Neuron (in vitro differentiated cells): ENCODE measurements at regions not wholly inside any gene's neighbourhood (a gene's known extent, or its start where the extent isn't known, plus 50 kb on each side); places are given as distances from the start of the nearest gene placed in this dataset.
A peak's percentile ranks its signal among the peaks of the same experiment; 100 is the strongest.

ENCODE experiments used
- H2AFZ ChIP-seq: one replicate; pipeline ENCODE4 v1.6.1; 2013; ENCODE audit warnings: low read depth, mild to moderate bottlenecking, inconsistent platforms, low read length, moderate library complexity
- H3K27me3 ChIP-seq: one replicate; pipeline ENCODE4 v1.6.1; 2013; ENCODE audit warnings: low read length; ENCODE audit not compliant: insufficient read depth
- H3K36me3 ChIP-seq: one replicate; pipeline ENCODE4 v1.6.1; 2013; ENCODE audit warnings: low read length; ENCODE audit not compliant: insufficient read depth
- H3K4me1 ChIP-seq: one replicate; pipeline ENCODE4 v1.6.1; 2013; ENCODE audit warnings: low read length; ENCODE audit not compliant: insufficient read depth
- H3K4me3 ChIP-seq: 2 replicates; pipeline ENCODE4 v1.5.1; 2013; ENCODE audit warnings: mild to moderate bottlenecking, low read length, moderate library complexity
- H3K9me3 ChIP-seq: one replicate; pipeline ENCODE4 v1.6.1; 2013; ENCODE audit warnings: low read length

DNA sequence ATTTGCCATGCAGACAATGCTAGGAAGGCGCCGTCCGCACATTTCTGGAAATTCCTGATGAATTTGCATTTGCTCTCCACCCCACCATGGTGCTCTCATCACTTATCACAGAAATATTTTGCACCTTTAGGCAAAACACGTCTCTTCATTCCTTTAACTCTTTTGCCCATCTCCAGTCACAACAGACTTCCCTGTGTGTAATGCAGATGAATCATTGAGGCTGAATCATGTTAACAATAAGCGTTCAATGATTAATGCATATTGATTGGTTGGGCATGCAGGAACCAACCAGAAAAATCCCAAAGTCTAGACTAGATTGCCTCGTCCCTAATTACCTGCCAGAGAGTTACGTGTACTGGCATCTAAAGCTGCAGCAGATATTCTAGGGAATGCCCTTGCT, 80.0 kb upstream of the ATXN1 start:
- H3K36me3 ChIP-seq = no peaks in the 10 kb centered on the region
- H3K4me1 ChIP-seq = peaks cover 10% of the 10 kb centered on the region
- no peak overlapping the region for H3K4me3 ChIP-seq
- H3K27me3 ChIP-seq = no peaks in the 10 kb centered on the region
- H3K9me3 ChIP-seq = no peaks in the 10 kb centered on the region
- no peak overlapping the region for H2AFZ ChIP-seq

DNA sequence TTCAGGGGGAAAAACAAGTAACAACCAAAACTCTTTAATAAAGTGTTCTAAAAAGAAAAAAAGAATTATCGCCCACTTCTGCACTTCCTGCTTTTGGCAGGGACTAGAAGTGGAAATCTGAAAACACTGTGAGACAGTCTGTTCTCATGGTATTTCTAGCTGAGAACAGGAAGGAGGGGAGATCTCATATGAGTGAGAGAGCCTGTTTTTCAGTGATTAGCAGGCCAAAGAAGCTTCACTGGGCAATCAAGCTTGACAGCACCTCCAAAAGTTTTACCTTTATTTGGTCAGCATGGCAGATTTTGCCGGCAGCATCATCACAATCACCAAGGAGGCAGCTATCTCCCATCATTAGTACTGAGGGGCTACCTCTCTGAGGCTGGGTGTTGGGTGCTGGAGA, 79.5 kb upstream of the ATXN1 start:
- H3K4me3 ChIP-seq = no peak overlapping the region
- H2AFZ ChIP-seq = no peak overlapping the region
- H3K27me3 ChIP-seq = no peaks in the 10 kb centered on the region
- H3K4me1 ChIP-seq = peaks cover 16% of the 10 kb centered on the region
- no peaks in the 10 kb centered on the region for H3K9me3 ChIP-seq
- no peaks in the 10 kb centered on the region for H3K36me3 ChIP-seq

DNA sequence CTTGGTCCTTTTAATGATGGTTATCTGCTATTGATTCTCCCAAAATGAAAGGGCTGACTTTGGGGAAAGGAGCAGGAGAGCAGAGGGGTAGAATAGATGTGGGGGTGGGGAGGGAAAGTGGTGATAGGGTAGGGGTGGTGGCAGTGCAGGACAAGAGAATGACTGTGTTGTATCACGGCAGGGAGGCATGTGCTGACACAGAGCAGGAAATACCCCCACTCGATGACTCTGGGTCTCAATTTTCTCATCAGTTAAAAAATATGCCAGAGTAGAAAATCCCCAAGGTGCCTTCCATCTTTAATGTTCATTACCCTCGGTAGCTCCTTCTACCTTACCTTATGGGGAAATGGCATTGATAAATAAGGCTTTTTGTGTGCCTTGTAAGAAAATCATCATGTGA, 79.0 kb upstream of the ATXN1 start:
- Histone ChIP-seq H3K9me3 (no peaks in the 10 kb centered on the region), H3K4me3 (no peak overlapping the region), H3K4me1 (peaks cover 16% of the 10 kb centered on the region), H2AFZ (no peak overlapping the region), H3K27me3 (no peaks in the 10 kb centered on the region), H3K36me3 (no peaks in the 10 kb centered on the region)

DNA sequence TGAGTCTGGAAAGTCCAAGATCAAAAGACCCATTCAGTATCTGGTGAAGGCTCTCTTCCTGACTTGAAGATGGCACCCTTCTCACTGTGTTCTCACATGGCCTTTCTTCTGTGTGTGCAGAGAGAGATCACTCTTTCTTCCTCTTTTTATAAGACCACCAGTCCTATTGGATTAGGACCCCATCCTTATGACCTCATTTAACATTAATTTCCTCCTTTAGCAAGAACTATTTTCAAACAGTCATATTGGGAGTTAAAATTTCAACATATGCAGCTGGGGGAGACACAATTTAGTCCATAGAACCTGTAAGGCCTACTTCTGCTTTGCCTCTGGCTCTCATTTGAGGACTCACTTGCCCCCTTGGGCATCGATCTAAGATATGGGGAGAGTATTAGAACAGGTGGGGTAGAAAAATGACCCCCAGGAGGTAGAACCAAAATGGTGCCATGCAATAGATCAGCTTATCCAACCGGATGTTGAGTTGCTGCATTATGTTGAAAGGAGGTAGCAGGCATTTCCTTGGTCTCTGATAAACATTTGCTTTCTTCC, 78.4 kb upstream of the ATXN1 start:
- Histone ChIP-seq H2AFZ (no peak overlapping the region), H3K4me3 (no peak overlapping the region), H3K9me3 (no peaks in the 10 kb centered on the region), H3K36me3 (no peaks in the 10 kb centered on the region), H3K27me3 (no peaks in the 10 kb centered on the region), H3K4me1 (peaks cover 16% of the 10 kb centered on the region)

DNA sequence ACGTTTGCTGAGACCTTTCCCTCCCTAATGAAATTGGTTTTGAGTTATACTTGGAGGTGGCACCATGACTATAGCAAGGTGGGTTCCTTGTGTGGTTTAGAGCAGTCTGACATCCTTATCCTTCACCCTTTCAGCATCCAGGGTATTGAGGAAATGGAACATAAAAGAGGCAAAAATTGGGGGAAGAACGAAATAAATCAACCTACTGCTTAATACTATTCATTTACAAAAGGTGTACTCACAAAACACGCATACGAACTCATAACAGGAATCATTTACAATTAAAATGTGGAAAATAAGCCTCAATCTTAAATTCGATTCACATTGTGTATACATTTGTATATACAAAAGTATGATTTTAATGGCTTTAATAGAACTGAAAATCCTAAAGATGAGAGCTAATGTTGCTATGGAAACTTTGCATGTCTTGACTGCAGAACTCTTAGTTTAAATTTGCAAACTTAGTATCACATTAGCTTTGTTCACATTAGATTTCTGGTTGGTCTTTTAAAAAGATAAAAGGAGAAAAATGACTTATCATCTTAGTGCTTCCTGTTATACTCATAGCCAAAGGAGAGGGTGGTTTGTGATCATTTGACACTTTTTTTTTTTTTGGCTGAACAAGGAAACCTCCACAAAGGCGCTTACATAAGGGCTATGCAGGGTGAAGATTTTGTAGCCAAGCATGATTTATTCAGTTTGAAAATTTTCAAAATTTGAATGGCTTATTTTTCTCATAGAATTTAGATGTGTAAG, 76.1 kb upstream of the ATXN1 start:
- no peaks in the 10 kb centered on the region for H3K9me3 ChIP-seq
- H3K4me1 ChIP-seq = peaks cover 16% of the 10 kb centered on the region
- H3K4me3 ChIP-seq = no peak overlapping the region
- no peaks in the 10 kb centered on the region for H3K27me3 ChIP-seq
- no peak overlapping the region for H2AFZ ChIP-seq
- H3K36me3 ChIP-seq = no peaks in the 10 kb centered on the region

DNA sequence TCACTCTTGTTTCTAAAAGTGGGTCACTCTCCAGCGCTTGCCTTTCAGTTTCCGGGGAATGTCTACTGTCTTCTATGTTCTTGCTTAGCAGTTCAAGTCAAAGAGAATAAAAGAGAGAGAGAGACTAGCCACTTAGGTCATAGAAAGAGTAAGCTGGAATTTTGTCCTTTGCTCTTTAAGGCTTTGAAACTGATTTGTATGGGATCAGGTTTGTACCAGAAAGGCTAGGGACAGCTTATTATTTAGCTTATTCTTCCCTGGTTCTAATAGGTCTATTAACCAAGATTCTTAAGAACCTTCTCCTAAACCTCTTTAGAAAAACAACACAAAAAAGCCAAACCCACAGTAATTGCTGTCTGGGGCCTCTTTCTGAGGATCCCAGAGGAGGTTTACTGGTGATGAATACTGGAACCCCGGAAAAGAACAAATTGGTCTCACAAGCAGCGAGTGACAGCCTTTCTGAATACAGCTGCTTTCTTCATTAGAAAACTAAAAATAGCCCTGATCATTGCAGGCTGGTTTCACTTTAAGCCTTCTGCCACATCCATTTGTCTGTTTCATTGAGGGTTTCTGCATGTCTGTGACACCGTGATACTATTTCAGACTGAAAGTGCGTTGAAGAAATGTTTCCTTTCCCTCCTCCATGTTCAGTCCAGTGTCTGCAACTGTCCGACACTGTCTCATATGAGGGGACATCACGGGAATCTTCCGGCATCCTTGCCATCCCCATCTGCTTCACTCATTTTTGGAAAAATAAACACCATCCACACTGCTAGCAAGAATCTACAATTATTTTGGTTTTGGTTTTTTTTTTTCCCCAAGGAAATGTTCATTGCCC, 75.1 kb upstream of the ATXN1 start:
- H3K4me3 ChIP-seq = no peak overlapping the region
- no peaks in the 10 kb centered on the region for H3K9me3 ChIP-seq
- no peaks in the 10 kb centered on the region for H3K27me3 ChIP-seq
- no peaks in the 10 kb centered on the region for H3K36me3 ChIP-seq
- H2AFZ ChIP-seq = peak overlapping the region; percentile 64
- H3K4me1 ChIP-seq = peaks cover 16% of the 10 kb centered on the region

DNA sequence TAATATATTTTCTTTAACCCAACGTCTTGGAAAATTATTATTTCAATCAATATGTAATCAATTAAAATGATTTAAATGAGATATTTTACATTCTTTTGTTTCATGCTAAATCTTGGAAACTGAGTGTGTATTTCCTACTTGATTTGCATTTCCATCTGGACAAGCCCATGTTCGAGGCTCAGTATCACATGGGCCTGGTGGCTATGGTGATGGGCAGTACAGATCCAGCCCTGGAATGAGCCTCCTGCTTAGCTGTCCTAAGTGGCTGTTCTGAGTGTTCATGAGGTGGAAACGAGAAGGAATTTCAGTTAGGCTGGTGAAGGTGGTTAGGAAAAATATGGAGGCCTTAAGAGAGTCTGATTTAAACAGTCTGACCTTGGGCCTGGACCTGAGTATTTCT, 73.0 kb upstream of the ATXN1 start:
- Histone ChIP-seq H2AFZ (no peak overlapping the region), H3K4me3 (no peak overlapping the region), H3K27me3 (no peaks in the 10 kb centered on the region), H3K36me3 (no peaks in the 10 kb centered on the region), H3K9me3 (no peaks in the 10 kb centered on the region), H3K4me1 (peaks cover 12% of the 10 kb centered on the region)

DNA sequence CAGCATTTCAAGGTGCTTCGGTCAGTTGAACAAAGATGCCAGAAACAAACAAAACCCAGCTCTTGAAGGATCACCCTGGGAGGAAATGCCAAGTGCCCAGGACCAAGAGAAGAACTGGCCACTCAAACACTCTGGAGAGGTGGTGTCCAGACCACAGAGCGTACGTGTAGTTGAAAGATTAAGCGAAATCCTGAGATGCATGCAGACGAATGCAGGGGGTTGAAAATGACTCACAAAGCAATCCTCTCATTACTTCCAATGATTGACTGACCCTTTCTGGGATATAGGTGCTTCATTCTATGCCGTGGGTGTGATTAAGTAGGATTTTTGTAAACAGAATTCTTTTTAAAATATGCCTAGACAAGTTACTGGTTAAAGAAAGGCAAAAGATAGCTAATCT, 71.5 kb upstream of the ATXN1 start:
- Histone ChIP-seq H3K4me1 (peaks cover 12% of the 10 kb centered on the region), H3K4me3 (no peak overlapping the region), H3K27me3 (no peaks in the 10 kb centered on the region), H3K9me3 (no peaks in the 10 kb centered on the region), H2AFZ (no peak overlapping the region), H3K36me3 (no peaks in the 10 kb centered on the region)

DNA sequence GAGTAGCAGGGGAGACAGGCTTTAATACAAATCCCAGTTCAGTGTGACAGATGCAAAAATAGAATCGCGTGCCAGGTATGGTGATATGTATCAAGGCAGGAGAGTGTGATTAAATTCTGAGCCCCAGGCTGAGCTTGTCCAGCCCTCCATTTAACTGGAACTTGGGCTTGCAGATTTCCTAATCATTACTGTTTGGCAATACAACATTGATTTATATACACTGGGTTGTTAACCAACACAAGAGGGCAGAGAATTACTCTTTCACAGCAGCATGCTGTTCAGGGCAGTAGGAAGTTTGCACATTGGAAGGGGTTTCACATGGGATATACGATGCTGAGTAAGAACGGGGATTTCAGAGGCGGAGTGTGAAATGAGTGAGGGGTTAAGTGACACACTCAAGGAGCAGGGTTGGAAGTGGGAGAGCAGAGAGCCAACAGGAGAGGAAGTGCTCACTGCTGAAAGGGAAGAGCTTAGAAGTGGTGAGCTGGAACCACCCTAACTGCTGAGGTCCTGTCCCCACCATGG, 70.8 kb upstream of the ATXN1 start:
- Histone ChIP-seq H3K27me3 (no peaks in the 10 kb centered on the region), H3K9me3 (no peaks in the 10 kb centered on the region), H3K4me1 (peaks cover 12% of the 10 kb centered on the region), H3K4me3 (no peak overlapping the region), H3K36me3 (no peaks in the 10 kb centered on the region), H2AFZ (no peak overlapping the region)

DNA sequence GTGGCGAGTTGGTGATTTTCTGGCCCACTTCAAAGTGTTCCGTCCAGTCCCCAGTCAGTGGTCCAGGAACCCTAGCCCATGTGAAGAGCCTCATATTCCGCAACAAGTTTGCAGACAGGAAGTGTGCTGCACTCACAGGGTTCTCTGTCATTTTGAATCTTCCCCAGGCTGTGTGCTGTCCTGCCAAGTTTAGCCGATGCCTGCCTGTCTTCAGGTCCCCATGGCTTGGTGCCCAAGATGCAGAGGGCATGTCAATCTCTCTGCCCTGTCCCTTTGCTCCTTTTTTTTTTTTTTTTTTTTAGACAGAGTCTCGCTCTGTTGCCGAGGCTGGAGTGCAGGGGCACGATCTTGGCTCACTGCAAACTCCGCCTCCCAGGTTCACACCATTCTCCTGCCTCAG, 69.9 kb upstream of the ATXN1 start:
- Histone ChIP-seq H3K9me3 (no peaks in the 10 kb centered on the region), H3K4me1 (peaks cover 5% of the 10 kb centered on the region), H3K27me3 (no peaks in the 10 kb centered on the region), H3K36me3 (no peaks in the 10 kb centered on the region), H3K4me3 (no peak overlapping the region), H2AFZ (no peak overlapping the region)

DNA sequence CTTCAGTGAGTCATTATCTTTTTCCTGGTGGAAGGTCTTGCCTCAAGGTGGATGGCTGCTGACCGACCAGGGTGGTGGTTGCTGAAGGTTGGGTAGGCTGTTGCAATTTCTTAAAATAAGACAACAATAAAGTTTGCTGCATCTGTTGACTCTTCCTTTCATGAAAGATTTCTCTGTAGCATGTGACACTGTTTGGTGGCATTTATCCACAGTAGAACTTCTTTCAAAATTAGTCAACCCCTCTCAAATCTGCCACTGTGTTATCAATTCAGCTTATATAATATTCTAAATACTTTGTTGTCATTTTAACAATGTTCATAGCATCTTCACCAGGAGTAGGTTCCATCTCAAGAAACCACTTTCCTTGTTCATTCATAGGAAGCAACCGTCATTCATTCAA, 66.8 kb upstream of the ATXN1 start:
- Histone ChIP-seq H3K4me3 (no peak overlapping the region), H3K4me1 (no peaks in the 10 kb centered on the region), H2AFZ (no peak overlapping the region), H3K36me3 (no peaks in the 10 kb centered on the region), H3K27me3 (peaks cover 3% of the 10 kb centered on the region), H3K9me3 (no peaks in the 10 kb centered on the region)

DNA sequence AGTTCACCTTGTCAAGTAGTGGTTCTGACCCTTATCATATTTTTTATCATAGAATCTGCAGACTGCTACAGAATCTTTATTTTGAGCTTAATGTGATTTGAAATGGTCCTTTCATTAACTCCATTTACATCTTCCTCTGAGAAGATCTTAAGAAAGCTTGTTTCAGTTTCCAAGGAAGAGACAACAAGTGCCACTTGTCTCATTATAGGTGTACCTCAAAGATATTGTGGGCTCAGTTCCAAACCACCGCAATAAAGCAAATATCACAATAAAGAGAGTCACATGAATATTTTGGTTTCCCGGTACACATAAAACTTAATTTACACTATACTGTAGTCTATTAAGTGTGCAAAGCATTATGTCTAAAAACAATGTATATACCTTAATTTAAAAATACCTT, 66.4 kb upstream of the ATXN1 start:
- Histone ChIP-seq H3K36me3 (no peaks in the 10 kb centered on the region), H3K4me1 (no peaks in the 10 kb centered on the region), H3K27me3 (peaks cover 5% of the 10 kb centered on the region), H2AFZ (no peak overlapping the region), H3K4me3 (no peak overlapping the region), H3K9me3 (no peaks in the 10 kb centered on the region)

DNA sequence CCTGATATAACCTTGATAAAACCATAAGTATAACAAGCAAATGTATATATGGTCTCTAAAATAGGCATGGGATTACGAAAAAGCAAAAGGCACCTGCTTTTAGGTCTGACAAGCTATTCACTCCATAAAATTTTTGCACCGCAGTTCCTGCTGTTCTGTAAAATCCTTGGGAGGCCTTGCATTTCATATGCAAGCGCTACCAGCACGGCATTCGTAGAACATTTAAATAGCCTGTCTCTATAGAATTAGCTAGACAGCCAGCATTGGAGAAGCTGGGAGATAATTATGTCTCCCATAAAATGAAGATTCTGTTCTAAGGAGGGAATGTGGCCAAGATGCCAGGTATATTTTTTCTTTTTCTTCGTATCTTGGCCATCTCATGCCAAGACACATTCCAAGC, 64.5 kb upstream of the ATXN1 start:
- H3K9me3 ChIP-seq = no peaks in the 10 kb centered on the region
- H3K4me3 ChIP-seq = no peak overlapping the region
- peaks cover 5% of the 10 kb centered on the region for H3K27me3 ChIP-seq
- H3K4me1 ChIP-seq = no peaks in the 10 kb centered on the region
- no peak overlapping the region for H2AFZ ChIP-seq
- H3K36me3 ChIP-seq = no peaks in the 10 kb centered on the region
